ENCODE measurements at regions not wholly inside any gene's neighbourhood (a gene's known extent, or its start where the extent isn't known, plus 50 kb on each side); places are given as distances from the start of the nearest gene placed in this dataset.

- no peak overlapping the region for H3K4me3 ChIP-seq (ENCODE audit: low read depth, low read length)
- TF ChIP-seq CTCF (IDR thresholded peaks at IDR 0.05; ENCODE audit: insufficient read depth, low read length): no peak
- no peak for DNase-seq (ENCODE audit: low read depth)
Measured at GRCh38 chr14:105871590-105871989, 345.2 kb downstream of the TMEM121 start.

GRCh38 chr14:105873870-105874512, 347.6 kb downstream of the TMEM121 start:
- no peak for TF ChIP-seq CTCF (IDR thresholded peaks at IDR 0.05; ENCODE audit: insufficient read depth, low read length)
- no peak for DNase-seq (ENCODE audit: low read depth)
- no peak overlapping the region for H3K4me3 ChIP-seq (ENCODE audit: low read depth, low read length)

- no peak for DNase-seq (ENCODE audit: low read depth)
- no peak overlapping the region for H3K4me3 ChIP-seq (ENCODE audit: low read depth, low read length)
- TF ChIP-seq CTCF (IDR thresholded peaks at IDR 0.05; ENCODE audit: insufficient read depth, low read length): no peak
Measured at GRCh38 chr14:105876158-105876557, 349.8 kb downstream of the TMEM121 start.

- DNase-seq (ENCODE audit: low read depth): no peak
- TF ChIP-seq CTCF (IDR thresholded peaks at IDR 0.05; ENCODE audit: insufficient read depth, low read length): no peak
- H3K4me3 ChIP-seq (ENCODE audit: low read depth, low read length): no peak overlapping the region
Measured at GRCh38 chr14:105876829-105877228, 350.4 kb downstream of the TMEM121 start.

GRCh38 chr14:105877645-105878044, 351.3 kb downstream of the TMEM121 start:
- H3K4me3 ChIP-seq (ENCODE audit: low read depth, low read length): no peak overlapping the region
- TF ChIP-seq CTCF (IDR thresholded peaks at IDR 0.05; ENCODE audit: insufficient read depth, low read length): no peak
- no peak for DNase-seq (ENCODE audit: low read depth)

GRCh38 chr14:105878125-105878524, 351.7 kb downstream of the TMEM121 start:
- DNase-seq (ENCODE audit: low read depth): no peak
- no peak for TF ChIP-seq CTCF (IDR thresholded peaks at IDR 0.05; ENCODE audit: insufficient read depth, low read length)
- no peak overlapping the region for H3K4me3 ChIP-seq (ENCODE audit: low read depth, low read length)

- DNase-seq (ENCODE audit: low read depth): no peak
- TF ChIP-seq CTCF (IDR thresholded peaks at IDR 0.05; ENCODE audit: insufficient read depth, low read length): no peak
Measured at GRCh38 chr14:105878554-105878953, 352.2 kb downstream of the TMEM121 start.

More at GRCh38 chr14:105878554-105878953, 352.2 kb downstream of the TMEM121 start:
- H3K4me3 ChIP-seq (ENCODE audit: low read depth, low read length): no peak overlapping the region
